Esophagus muscularis mucosa (tissue), 4 donors: ENCODE measurements at regions not wholly inside any gene's neighbourhood (a gene's known extent, or its start where the extent isn't known, plus 50 kb on each side); places are given as distances from the start of the nearest gene placed in this dataset.

Source experiments
- DNase-seq: peaks from one replicate; pipeline ENCODE4 v3.0.0-alpha.2; 2017; ENCODE audit errors: extremely low spot score
- H3K27ac ChIP-seq, 4 donors: fragments of 200-600 bp; sonication (generic); replicated peaks in 1 of 4; 1 replicate in 3 of 4; 2 replicates in 1 of 4; pipeline ENCODE4 v1.5.1; 2016 to 2019; ENCODE audit warnings: mild to moderate bottlenecking in 1 of 4
- H3K27me3 ChIP-seq, 4 donors: fragments of 200-600 bp; sonication (generic); one replicate each; pipeline versions ENCODE4 v1.5.1 to v1.6.0; 2016 to 2019
- H3K36me3 ChIP-seq, 4 donors: fragments of 200-600 bp; sonication (generic); one replicate each; pipeline ENCODE4 v1.5.1; 2016 to 2019
- H3K4me1 ChIP-seq, 4 donors: fragments of 200-600 bp; sonication (generic); one replicate each; pipeline ENCODE4 v1.5.1; 2016 to 2019
- H3K4me3 ChIP-seq, 4 donors: fragments of 200-600 bp; sonication (generic); 1 replicate in 2 of 4; 2 replicates in 2 of 4; pipeline ENCODE4 v1.5.1; 2016 to 2019; ENCODE audit warnings: mild to moderate bottlenecking in 4 of 4, moderate library complexity in 1 of 4
- H3K9me3 ChIP-seq, 4 donors: fragments of 200-600 bp; sonication (generic); 1 replicate in 3 of 4; 2 replicates in 1 of 4; pipeline ENCODE4 v1.5.1; 2016 to 2019
- CTCF ChIP-seq, 3 experiments: fragments of 200-600 bp in 2 of 3; fragments of 450-650 bp in 1 of 3; sonication (generic) in 2 of 3; IDR thresholded peaks; one replicate each; pipeline ENCODE4 v1.5.1; 2017 to 2019; ENCODE audit warnings: antibody characterized with exemption in 3 of 3, mild to moderate bottlenecking in 2 of 3, moderate library complexity in 1 of 3
- EP300 ChIP-seq: sonication (generic); formaldehyde crosslinking; IDR thresholded peaks from one replicate; pipeline ENCODE4 v1.6.1; 2017; ENCODE audit warnings: antibody characterized with exemption
- POLR2A ChIP-seq: fragments of 450-650 bp; IDR thresholded peaks from one replicate; pipeline ENCODE4 v1.6.1; 2017; ENCODE audit warnings: antibody characterized with exemption, moderate library complexity, mild to moderate bottlenecking, low read depth
- POLR2AphosphoS5 ChIP-seq, 2 donors: sonication (generic); formaldehyde crosslinking; IDR thresholded peaks; one replicate each; pipeline ENCODE4 v1.6.1; 2017; ENCODE audit warnings: antibody characterized with exemption in 2 of 2
- WGBS: methylation state at CpG from one replicate; pipeline ENCODE4 v1.1.5; 2018; 5-methylcytosine and 5-hydroxymethylcytosine counted together
- intact Hi-C: fragments of 100-400 bp; cut with DNase I; formaldehyde crosslinking; loops from one replicate; pipeline ENCODE4 v1.15.1; 2023

DNA sequence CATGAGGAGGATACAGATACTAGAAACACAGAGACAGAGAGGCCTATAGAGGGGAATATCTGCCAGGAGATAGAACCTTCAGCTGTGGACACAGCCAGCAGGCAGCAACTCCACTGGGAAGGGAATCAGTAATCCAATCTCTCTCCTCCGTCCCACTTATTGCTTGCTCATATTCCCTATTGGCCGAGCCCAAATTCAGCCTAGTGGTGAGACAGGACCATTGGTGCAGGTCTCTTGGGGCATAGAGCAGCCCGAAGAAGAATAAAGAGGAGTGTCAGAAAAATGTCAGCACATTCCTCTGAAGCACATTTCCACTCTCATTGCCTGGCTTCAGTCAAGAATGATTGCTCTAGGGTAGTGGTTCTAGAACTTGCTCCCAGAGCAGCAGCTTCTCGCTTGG is 1091.5 kb upstream of the GYPC start:
- H3K36me3 ChIP-seq: no peaks in the 10 kb centered on the region
- no peaks in the 10 kb centered on the region for H3K9me3 ChIP-seq
- no peak for DNase-seq
- no peak overlapping the region for H3K4me3 ChIP-seq
- intact Hi-C loops: no loop called here
- WGBS: 34% methylated on average over 4 of the region's 4 CpGs
- no peak for TF ChIP-seq POLR2A
- no peaks in the 10 kb centered on the region for H3K27me3 ChIP-seq
- no peaks in the 10 kb centered on the region for H3K4me1 ChIP-seq
- no peak overlapping the region for H3K27ac ChIP-seq

DNA sequence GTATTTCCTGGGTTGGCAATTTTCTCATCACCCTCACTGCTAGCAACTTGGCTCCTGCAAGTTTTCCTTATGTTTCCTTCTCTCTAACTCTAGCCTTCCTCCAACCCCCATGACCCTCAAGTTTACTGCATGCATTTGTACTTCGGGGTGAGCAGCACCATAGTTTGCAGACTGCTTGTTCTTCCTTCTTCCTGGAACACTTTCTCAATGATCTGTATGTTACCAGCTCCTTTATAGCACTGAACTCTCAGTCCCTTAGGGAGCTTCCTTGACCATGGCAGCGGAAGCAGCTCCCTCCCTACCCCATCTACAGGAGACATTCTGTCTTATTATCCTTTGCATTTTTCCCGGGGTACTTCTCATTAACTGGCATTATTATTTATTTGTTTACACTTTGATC is 1089.5 kb upstream of the GYPC start:
- no peak overlapping the region for H3K27ac ChIP-seq
- H3K9me3 ChIP-seq: no peaks in the 10 kb centered on the region
- intact Hi-C loops: no loop called here
- H3K4me1 ChIP-seq: no peaks in the 10 kb centered on the region
- H3K27me3 ChIP-seq: no peaks in the 10 kb centered on the region
- WGBS: 71% methylated on average over 3 of the region's 3 CpGs
- DNase-seq: no peak
- no peak overlapping the region for H3K4me3 ChIP-seq
- no peaks in the 10 kb centered on the region for H3K36me3 ChIP-seq
- TF ChIP-seq EP300: no peak

GRCh38 chr2:125567100-125567499 is 1088.9 kb upstream of the GYPC start:
- no peaks in the 10 kb centered on the region for H3K36me3 ChIP-seq
- intact Hi-C loops: no loop called here
- H3K4me1 ChIP-seq: no peaks in the 10 kb centered on the region
- H3K9me3 ChIP-seq: no peaks in the 10 kb centered on the region
- WGBS: 68% methylated on average over 3 of the region's 3 CpGs
- no peak overlapping the region for H3K4me3 ChIP-seq
- H3K27me3 ChIP-seq: no peaks in the 10 kb centered on the region
- DNase-seq: no peak
- H3K27ac ChIP-seq: no peak overlapping the region
- TF ChIP-seq CTCF (IDR thresholded peaks at IDR 0.05) (no peak), EP300 (no peak), POLR2AphosphoS5 (IDR thresholded peaks at IDR 0.05) (no peak)

- Histone ChIP-seq H3K27me3 (no peaks in the 10 kb centered on the region), H3K27ac (no peak overlapping the region), H3K4me1 (no peaks in the 10 kb centered on the region), H3K4me3 (no peak overlapping the region), H3K36me3 (no peaks in the 10 kb centered on the region), H3K9me3 (no peaks in the 10 kb centered on the region)
- no peak for DNase-seq
- WGBS: 74% methylated on average over 2 of the region's 2 CpGs
- TF ChIP-seq CTCF (IDR thresholded peaks at IDR 0.05): no peak
- intact Hi-C loops: no loop called here
Measured at GRCh38 chr2:125572660-125573059, 1083.3 kb upstream of the GYPC start.

DNA sequence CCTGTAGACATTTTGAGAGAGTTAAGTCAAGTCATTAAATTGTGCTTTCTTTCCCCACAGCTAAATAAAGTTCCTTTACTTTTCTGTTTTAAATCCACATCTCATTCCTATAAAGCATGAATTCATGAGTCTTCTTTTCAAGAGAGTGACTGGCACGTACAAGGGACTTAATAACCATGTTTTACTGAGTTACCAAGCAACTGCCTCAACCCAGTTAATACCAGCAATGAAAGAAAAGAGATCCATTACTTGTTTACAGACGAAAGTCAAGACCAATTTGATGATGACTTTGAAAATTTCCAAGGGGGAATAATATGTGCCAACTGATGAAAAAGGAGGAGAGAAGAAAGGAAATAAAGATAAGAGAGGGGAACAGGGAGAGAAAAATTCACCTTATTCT is 1082.5 kb upstream of the GYPC start:
- no peaks in the 10 kb centered on the region for H3K4me1 ChIP-seq
- DNase-seq: no peak
- H3K36me3 ChIP-seq: no peaks in the 10 kb centered on the region
- no peak overlapping the region for H3K27ac ChIP-seq
- no peak overlapping the region for H3K4me3 ChIP-seq
- no peaks in the 10 kb centered on the region for H3K9me3 ChIP-seq
- intact Hi-C loops: no loop called here
- TF ChIP-seq POLR2A (no peak), POLR2AphosphoS5 (IDR thresholded peaks at IDR 0.05) (no peak), EP300 (no peak), CTCF (IDR thresholded peaks at IDR 0.05) (no peak)
- 53% methylated on average over 2 of the region's 2 CpGs for WGBS
- no peaks in the 10 kb centered on the region for H3K27me3 ChIP-seq

- no peak for DNase-seq
- intact Hi-C loops: no loop called here
- no peaks in the 10 kb centered on the region for H3K27me3 ChIP-seq
- H3K27ac ChIP-seq: no peak overlapping the region
- H3K9me3 ChIP-seq: no peaks in the 10 kb centered on the region
- TF ChIP-seq CTCF (IDR thresholded peaks at IDR 0.05) (no peak), EP300 (no peak), POLR2A (no peak), POLR2AphosphoS5 (IDR thresholded peaks at IDR 0.05) (no peak)
- WGBS: 81% methylated on average over 3 of the region's 3 CpGs
- no peak overlapping the region for H3K4me3 ChIP-seq
- H3K36me3 ChIP-seq: no peaks in the 10 kb centered on the region
- no peaks in the 10 kb centered on the region for H3K4me1 ChIP-seq
Measured at GRCh38 chr2:125576558-125576957, 1079.4 kb upstream of the GYPC start.
